Upper lobe of right lung (tissue), 1 donor: ENCODE measurements at regions not wholly inside any gene's neighbourhood (a gene's known extent, or its start where the extent isn't known, plus 50 kb on each side); places are given as distances from the start of the nearest gene placed in this dataset.

ENCODE experiments used
- ATAC-seq: fragments of 200-7000 bp; cut with Tn5 transposase; one replicate; pipeline ENCODE4 v1.9.1; 2020; ENCODE audit warnings: mild to moderate bottlenecking, moderate library complexity
- DNase-seq: peaks from one replicate; pipeline ENCODE4 v3.0.0-alpha.2; 2020
- H3K27ac ChIP-seq: fragments of 200-600 bp; one replicate; pipeline ENCODE4 v1.8.0; 2022
- H3K27me3 ChIP-seq: fragments of 200-600 bp; one replicate; pipeline ENCODE4 v1.8.0; 2022; ENCODE audit warnings: mild to moderate bottlenecking
- H3K36me3 ChIP-seq: fragments of 200-600 bp; one replicate; pipeline ENCODE4 v1.8.0; 2022
- H3K4me1 ChIP-seq: fragments of 200-600 bp; one replicate; pipeline ENCODE4 v1.8.0; 2022
- H3K4me3 ChIP-seq: fragments of 200-600 bp; one replicate; pipeline ENCODE4 v1.8.0; 2022; ENCODE audit warnings: mild to moderate bottlenecking
- H3K9me3 ChIP-seq: fragments of 200-600 bp; one replicate; pipeline ENCODE4 v1.8.0; 2022
- CTCF ChIP-seq: fragments of 200-600 bp; IDR thresholded peaks from one replicate; pipeline ENCODE4 v1.8.0; 2022; ENCODE audit warnings: antibody characterized with exemption
- intact Hi-C: fragments of 100-400 bp; cut with DNase I; formaldehyde crosslinking; loops from one replicate; pipeline ENCODE4 v1.11.0; 2022
- donor health status: DM: no; HTN: yes; CAD: no; lungs with severe emphysema.

- Histone ChIP-seq H3K9me3 (no peaks in the 10 kb centered on the region), H3K27ac (no peak overlapping the region), H3K4me1 (no peaks in the 10 kb centered on the region), H3K36me3 (no peaks in the 10 kb centered on the region), H3K27me3 (no peaks in the 10 kb centered on the region), H3K4me3 (no peak overlapping the region)
- TF ChIP-seq CTCF: no peak
- no peak for DNase-seq
- intact Hi-C loops: no loop called here
- ATAC-seq: no peak
These were observed 303.9 kb upstream of the HDAC4 start for GRCh38 chr2:239704737-239705136.

- no peak for ATAC-seq
These were observed 303.0 kb upstream of the HDAC4 start for GRCh38 chr2:239703834-239704233.

DNA sequence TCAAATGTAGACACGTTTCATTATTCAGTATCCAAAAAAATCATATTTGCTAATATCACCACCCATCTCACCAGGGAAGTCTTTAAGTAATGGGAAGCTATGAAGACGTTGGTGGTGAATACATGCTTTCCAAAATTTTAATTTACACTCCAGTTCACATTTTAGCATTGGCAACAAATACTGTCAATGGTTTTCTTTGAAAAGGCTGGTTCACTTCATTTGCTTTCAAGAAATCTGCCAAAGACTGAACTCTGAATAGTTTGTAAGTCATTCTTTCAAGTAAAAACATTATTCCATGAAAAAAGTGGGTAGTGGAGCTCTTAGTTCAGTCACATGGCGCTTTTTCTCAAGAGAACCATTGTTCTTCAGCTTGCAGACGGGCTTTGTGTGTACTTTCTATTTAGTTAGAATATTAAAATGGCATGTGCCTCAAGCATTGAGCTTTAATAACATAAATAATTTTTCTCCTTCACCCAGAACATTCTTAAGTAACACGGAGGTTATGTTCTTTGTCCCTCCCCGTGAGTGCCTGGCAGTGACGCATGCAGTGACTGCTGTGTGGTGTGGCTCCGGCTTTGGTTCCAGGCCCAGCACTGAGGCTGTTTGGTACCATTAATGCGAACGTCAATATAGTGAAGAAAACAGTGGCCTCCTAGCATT is 300.0 kb upstream of the HDAC4 start:
- H3K36me3 ChIP-seq: no peaks in the 10 kb centered on the region
- TF ChIP-seq CTCF: no peak
- intact Hi-C loops: no loop called here
- no peak overlapping the region for H3K27ac ChIP-seq
- H3K4me3 ChIP-seq: no peak overlapping the region
- H3K9me3 ChIP-seq: no peaks in the 10 kb centered on the region
- H3K4me1 ChIP-seq: no peaks in the 10 kb centered on the region
- ATAC-seq (no peak), DNase-seq (no peak)
- H3K27me3 ChIP-seq: no peaks in the 10 kb centered on the region

More at GRCh38 chr2:239703834-239704233, 303.0 kb upstream of the HDAC4 start:
- H3K27me3 ChIP-seq: no peaks in the 10 kb centered on the region
- H3K9me3 ChIP-seq: no peaks in the 10 kb centered on the region
- H3K4me1 ChIP-seq: no peaks in the 10 kb centered on the region
- no peak for DNase-seq
- intact Hi-C loops: no loop called here
- H3K36me3 ChIP-seq: no peaks in the 10 kb centered on the region
- no peak for TF ChIP-seq CTCF
- H3K27ac ChIP-seq: no peak overlapping the region
- no peak overlapping the region for H3K4me3 ChIP-seq

- no peak overlapping the region for H3K27ac ChIP-seq
- H3K36me3 ChIP-seq: no peaks in the 10 kb centered on the region
- no peaks in the 10 kb centered on the region for H3K9me3 ChIP-seq
- no peaks in the 10 kb centered on the region for H3K4me1 ChIP-seq
- no peaks in the 10 kb centered on the region for H3K27me3 ChIP-seq
- intact Hi-C loops: no loop called here
- DNase-seq (peak; percentile 51), ATAC-seq (no peak)
- no peak for TF ChIP-seq CTCF
- no peak overlapping the region for H3K4me3 ChIP-seq
These were observed 296.8 kb upstream of the HDAC4 start for GRCh38 chr2:239697399-239698164.

GRCh38 chr2:239696559-239697207 is 295.9 kb upstream of the HDAC4 start:
- Histone ChIP-seq H3K4me1 (no peaks in the 10 kb centered on the region), H3K27ac (no peak overlapping the region), H3K36me3 (no peaks in the 10 kb centered on the region), H3K4me3 (no peak overlapping the region), H3K9me3 (no peaks in the 10 kb centered on the region), H3K27me3 (no peaks in the 10 kb centered on the region)
- DNase-seq: peak; percentile 40
- TF ChIP-seq CTCF: no peak
- intact Hi-C loops: no loop called here
- no peak for ATAC-seq
